GM18909 (cell line): ENCODE measurements at regions not wholly inside any gene's neighbourhood (a gene's known extent, or its start where the extent isn't known, plus 50 kb on each side); places are given as distances from the start of the nearest gene placed in this dataset.

Experiments used
- ATAC-seq: cut with Tn5 transposase; IDR thresholded peaks from one replicate; pipeline ENCODE4 v1.9.1; 2021; ENCODE audit warnings: mild to moderate bottlenecking; ENCODE audit not compliant: unreplicated experiment, poor library complexity

DNA sequence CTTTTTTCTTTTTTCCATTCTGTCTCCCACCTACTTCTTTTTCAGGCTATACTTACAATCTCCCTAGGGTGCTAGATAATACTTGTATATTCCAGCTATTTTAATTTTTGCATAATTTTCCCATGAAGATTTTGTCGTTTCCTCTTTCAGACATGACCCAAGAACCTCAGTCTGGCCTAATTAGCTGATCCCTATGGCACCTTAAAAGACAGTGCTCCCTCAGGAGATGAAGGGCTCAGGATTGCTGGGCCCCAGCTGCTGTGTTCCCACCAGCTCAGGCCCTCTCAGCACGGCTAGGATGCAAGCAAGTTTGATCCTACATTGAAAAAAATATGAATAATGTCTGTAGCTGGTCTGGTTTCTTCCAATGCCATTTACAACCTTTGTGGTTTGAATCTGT lies 55.0 kb upstream of the RGS5 start:
- no peak for ATAC-seq

DNA sequence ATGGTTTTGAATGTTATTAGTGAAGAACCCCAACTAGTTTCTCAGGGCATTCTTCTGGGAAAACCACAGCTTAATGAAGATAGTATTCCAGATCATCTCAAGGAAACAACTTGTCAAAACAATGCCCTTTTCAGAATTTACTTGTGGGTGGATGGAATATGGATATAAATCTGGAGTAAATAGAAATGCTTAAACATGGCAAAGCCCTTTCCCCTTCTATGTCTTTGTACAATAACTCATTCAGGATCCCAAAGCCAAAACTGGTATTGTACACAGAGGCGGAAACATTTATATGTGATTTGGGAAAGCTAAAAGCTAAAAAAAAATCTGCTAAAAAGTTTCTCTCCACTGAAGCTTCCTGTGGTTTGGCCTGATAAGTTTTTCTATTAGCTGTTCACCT lies 55.5 kb upstream of the RGS5 start:
- ATAC-seq: no peak

DNA sequence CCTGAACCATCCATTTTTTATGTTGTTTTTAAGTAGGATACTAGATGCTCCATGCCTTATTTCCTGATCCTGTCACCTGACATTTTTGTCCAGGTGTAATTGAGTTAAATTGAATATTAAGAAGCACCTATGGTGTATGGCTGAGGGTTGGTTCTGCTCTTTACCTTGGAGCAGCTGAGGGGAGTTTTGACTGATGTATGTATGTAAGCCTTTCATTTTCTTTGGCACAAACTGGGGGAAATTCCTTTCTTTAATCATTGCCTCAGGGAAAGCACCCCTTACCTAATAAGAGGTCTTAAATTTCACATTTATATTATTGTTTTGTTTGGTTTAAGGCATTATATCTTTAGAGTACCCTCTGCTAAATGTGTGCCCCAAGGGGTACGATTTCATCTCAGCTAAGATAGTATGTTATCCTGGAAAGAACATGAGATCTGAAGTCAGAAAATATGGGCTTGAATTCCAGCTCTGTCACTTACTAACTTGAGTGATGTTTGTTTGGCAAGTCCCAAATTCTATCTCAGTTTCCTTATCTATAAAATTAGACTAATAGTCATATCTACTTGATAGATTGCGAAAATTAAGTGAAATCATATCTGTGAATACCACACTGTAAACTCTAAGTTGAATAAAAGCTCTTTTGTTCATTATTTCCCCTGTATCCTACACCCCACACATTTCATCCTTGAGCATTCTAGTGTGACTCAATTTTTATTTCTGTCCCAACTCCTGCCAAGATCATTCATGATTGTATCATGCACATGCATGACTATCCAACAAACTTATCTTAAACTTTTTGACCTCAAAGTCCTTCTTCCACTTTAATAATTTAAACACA lies 57.7 kb upstream of the NUF2 start:
- peak; percentile 62 for ATAC-seq

DNA sequence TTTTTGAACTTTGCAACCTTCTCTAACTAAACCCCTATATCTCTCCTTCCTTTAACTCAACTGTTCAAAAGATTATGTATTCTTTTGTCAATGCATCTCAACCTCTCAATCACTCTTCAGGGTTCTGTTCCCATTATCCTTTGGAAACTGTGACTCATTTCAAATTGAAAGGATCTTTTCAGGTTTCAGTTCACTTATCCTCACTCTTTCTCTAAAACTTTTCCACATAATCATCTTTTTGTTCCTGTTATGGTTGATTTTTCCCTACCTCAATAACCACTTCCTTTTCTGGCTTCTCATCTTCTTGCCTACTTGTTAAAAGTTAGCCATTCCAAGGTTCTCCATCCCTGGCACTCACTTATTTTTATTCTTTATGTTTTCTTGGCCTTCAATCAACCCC lies 56.2 kb upstream of the NUF2 start:
- no peak for ATAC-seq

DNA sequence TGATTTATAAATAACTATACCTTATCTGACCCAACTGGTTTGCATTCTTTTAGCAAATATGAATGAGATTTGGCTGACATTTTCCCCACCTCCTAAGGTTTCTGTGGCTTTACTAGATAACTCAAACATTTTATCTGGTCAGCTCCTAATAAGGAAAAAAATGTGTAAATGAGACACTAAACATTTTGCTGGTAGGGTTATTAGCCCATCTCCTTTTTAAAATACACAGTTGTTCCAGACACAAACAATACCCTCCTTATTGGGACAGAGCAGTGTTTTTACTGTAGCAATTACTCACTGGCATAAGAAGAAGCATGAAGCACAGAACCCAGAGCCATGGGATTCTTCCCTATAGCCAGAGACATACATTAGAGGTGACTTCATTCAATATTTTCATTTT lies 53.8 kb upstream of the NUF2 start:
- no peak for ATAC-seq

DNA sequence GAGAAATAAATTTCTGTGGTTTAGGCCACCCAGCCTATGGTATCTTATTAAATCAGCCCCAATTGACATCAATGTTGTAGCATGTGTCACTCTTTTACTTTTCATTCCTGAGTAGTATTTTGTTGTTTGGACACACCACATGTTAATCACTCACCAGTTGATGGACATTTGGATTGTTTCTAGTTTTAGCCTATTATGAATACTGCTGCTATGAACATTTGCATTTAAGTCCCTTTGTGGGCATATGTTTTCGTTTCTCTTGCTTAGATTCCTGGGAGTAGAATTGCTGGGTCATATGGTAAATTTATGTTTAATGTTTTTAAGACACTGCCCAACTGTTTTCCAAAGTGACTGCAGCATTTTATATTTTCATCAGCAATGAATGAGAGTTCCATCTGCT lies 50.2 kb upstream of the NUF2 start:
- ATAC-seq: no peak
